ENCODE measurements at regions not wholly inside any gene's neighbourhood (a gene's known extent, or its start where the extent isn't known, plus 50 kb on each side); places are given as distances from the start of the nearest gene placed in this dataset.

DNA sequence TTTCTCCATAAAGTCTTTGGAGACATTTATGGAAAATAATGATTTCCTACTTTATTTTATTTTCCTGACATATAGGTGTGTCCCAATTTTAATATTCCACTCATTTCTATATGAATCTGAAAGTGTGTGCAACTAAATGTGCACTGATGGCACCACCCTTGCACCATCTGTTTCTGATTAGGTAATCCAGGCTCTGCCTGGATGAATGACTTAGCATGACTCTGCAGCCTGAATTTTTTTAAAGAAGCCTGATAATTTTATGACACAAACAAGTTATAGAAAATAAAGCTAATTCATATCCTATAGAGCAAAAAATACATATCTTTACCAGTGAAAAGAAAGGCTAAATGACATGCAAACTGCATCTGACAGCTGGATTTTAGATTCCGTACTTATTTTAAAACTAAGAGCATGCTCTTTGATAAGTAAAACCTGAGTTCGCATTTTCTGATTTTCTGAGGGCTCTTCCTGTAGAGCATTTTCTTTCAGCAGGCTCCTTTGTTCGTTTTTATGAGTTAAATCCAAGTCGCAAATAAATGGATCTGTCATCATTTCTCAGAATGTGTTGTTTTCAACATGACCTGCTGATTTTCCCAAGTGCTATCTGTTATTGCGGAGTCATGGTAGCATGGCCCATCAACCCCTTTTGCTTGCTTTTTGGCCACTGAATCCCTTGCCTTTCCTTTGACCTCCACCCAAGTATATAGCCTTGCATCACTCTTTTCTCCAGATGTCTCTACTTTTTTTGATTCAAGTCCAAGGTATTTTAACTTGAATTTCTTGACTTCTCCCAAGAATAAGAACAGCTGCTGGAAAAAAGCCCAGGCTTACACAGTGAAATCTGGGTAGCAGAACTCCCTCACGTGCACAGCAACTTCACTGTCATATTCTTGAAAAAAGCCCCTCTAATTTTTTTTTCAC, 52.8 kb upstream of the LYPLAL1 start:
- Mint-ChIP-seq H3K27me3 (ENCODE audit: low read depth, poor library complexity) (peaks cover 2% of the 10 kb centered on the region), H3K36me3 (ENCODE audit: low read depth) (no peaks in the 10 kb centered on the region), H3K9me3 (no peaks in the 10 kb centered on the region), H3K4me3 (no peak overlapping the region), H3K27ac (peak overlapping the region; percentile 27), H3K4me1 (peaks cover 18% of the 10 kb centered on the region)
- DNase-seq = no peak
- TF ChIP-seq, protein P1, sequence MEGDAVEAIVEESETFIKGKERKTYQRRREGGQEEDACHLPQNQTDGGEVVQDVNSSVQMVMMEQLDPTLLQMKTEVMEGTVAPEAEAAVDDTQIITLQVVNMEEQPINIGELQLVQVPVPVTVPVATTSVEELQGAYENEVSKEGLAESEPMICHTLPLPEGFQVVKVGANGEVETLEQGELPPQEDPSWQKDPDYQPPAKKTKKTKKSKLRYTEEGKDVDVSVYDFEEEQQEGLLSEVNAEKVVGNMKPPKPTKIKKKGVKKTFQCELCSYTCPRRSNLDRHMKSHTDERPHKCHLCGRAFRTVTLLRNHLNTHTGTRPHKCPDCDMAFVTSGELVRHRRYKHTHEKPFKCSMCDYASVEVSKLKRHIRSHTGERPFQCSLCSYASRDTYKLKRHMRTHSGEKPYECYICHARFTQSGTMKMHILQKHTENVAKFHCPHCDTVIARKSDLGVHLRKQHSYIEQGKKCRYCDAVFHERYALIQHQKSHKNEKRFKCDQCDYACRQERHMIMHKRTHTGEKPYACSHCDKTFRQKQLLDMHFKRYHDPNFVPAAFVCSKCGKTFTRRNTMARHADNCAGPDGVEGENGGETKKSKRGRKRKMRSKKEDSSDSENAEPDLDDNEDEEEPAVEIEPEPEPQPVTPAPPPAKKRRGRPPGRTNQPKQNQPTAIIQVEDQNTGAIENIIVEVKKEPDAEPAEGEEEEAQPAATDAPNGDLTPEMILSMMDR (IDR thresholded peaks at IDR 0.05) = no peak

DNA sequence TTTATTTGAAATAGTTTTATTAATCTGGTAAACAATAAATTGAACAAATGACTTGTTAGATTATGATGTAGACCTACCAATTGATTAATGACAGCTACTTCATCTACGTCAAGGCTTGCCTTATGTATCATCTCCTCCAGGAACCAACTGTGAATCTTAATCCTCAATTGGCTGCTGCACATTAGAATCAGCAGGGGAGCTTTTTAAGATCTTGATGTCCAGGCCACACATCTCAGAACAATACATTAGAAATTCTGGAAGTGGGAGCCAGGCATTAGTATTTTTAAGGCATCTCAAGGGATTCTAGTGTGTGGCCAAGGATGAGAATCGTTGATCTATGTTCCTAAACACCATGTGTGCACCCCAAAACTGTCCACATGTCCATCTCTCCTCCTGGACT, 52.0 kb upstream of the LYPLAL1 start:
- DNase-seq = no peak
- H3K27ac Mint-ChIP-seq = no peak overlapping the region
- H3K36me3 Mint-ChIP-seq (ENCODE audit: low read depth) = no peaks in the 10 kb centered on the region
- TF ChIP-seq, protein P1 (IDR thresholded peaks at IDR 0.05) = no peak
- no peaks in the 10 kb centered on the region for H3K9me3 Mint-ChIP-seq
- H3K4me1 Mint-ChIP-seq = peaks cover 18% of the 10 kb centered on the region
- no peak overlapping the region for H3K4me3 Mint-ChIP-seq
- H3K27me3 Mint-ChIP-seq (ENCODE audit: low read depth, poor library complexity) = peaks cover 2% of the 10 kb centered on the region

- DNase-seq = no peak
- Mint-ChIP-seq H3K27ac (no peak overlapping the region), H3K27me3 (ENCODE audit: low read depth, poor library complexity) (peaks cover 2% of the 10 kb centered on the region)
Measured at GRCh38 chr1:219123036-219123435, 50.6 kb upstream of the LYPLAL1 start.

More at GRCh38 chr1:219123036-219123435, 50.6 kb upstream of the LYPLAL1 start:
- Mint-ChIP-seq H3K36me3 (ENCODE audit: low read depth) (no peaks in the 10 kb centered on the region), H3K4me1 (peaks cover 18% of the 10 kb centered on the region), H3K9me3 (no peaks in the 10 kb centered on the region), H3K4me3 (no peak overlapping the region)
- TF ChIP-seq, protein P1 (IDR thresholded peaks at IDR 0.05) = no peak
